Activated naive CD4-positive, alpha-beta T cell treated with anti-CD3 and anti-CD28 coated beads for 36 hours (primary cell): ENCODE measurements at regions not wholly inside any gene's neighbourhood (a gene's known extent, or its start where the extent isn't known, plus 50 kb on each side); places are given as distances from the start of the nearest gene placed in this dataset.

ENCODE experiments used
- CTCF ChIA-PET: fragments of 350-600 bp; sonication (Branson Sonifier 250); formaldehyde crosslinking; loops from one replicate; lab custom pipeline; 2021; ENCODE audit warnings: antibody characterized with exemption; lab: Charles Lee
- DNase-seq: peaks from one replicate; pipeline ENCODE4 v3.0.0-alpha.2; 2020
- H3K27ac Mint-ChIP-seq: one replicate; pipeline ENCODE4 v1.8.0; 2021; ENCODE audit warnings: mild to moderate bottlenecking, mixed read lengths
- H3K27me3 Mint-ChIP-seq: one replicate; pipeline ENCODE4 v1.8.0; 2021; ENCODE audit warnings: low read depth, mixed read lengths
- H3K36me3 Mint-ChIP-seq: one replicate; pipeline ENCODE4 v1.8.0; 2021; ENCODE audit warnings: low read depth, mixed read lengths
- H3K4me1 Mint-ChIP-seq: one replicate; pipeline ENCODE4 v1.8.0; 2021; ENCODE audit warnings: low read depth, mixed read lengths
- H3K4me3 Mint-ChIP-seq: one replicate; pipeline ENCODE4 v1.8.0; 2021; ENCODE audit warnings: mild to moderate bottlenecking, moderate library complexity, mixed read lengths
- H3K9me3 Mint-ChIP-seq: one replicate; pipeline ENCODE4 v1.8.0; 2021; ENCODE audit warnings: mixed read lengths
- intact Hi-C: fragments of 100-400 bp; cut with micrococcal nuclease; formaldehyde crosslinking; loops from one replicate; pipeline ENCODE4 v1.15.1; 2023

GRCh38 chr5:93850311-93850710 lies 108.9 kb upstream of the POU5F2 start:
- peaks cover 4% of the 10 kb centered on the region for H3K9me3 Mint-ChIP-seq
- DNase-seq, result no peak
- CTCF ChIA-PET, result interaction anchor here (0.7 kb wide), 1 partner anchor 21 kb away, joined by 3 read pairs; no protein-coding TSS in a partner anchor

DNA sequence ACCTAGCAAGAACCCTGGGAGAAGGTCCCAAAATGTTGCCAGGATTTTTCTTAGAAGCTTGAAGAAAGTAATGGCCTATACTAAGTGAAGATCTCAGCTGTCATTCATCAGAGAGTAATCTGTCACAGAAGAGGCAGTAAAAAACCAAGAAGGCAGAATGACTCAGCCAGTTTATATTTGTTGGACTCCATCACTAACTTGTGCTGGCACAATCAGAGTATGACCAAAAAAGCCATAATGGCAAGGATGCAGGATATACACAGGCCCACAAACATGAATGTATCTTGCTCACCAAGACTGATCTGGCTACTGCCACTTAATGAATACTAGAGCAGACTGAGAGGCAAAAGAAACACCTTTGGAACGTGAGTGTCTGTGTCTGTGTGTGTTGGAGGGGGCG lies 104.0 kb upstream of the POU5F2 start:
- no peaks in the 10 kb centered on the region for H3K4me1 Mint-ChIP-seq
- intact Hi-C loops, result no loop called here
- H3K27me3 Mint-ChIP-seq, result no peaks in the 10 kb centered on the region
- H3K9me3 Mint-ChIP-seq, result peaks cover 10% of the 10 kb centered on the region
- DNase-seq, result no peak
- CTCF ChIA-PET, result interaction anchor here (0.6 kb wide), 1 partner anchor 50 kb away, joined by 3 read pairs; no protein-coding TSS in a partner anchor
- peaks cover 46% of the 10 kb centered on the region for H3K36me3 Mint-ChIP-seq
- H3K27ac Mint-ChIP-seq, result no peak overlapping the region
- H3K4me3 Mint-ChIP-seq, result no peak overlapping the region

More at GRCh38 chr5:93850311-93850710, 108.9 kb upstream of the POU5F2 start:
- Mint-ChIP-seq H3K4me3 (no peak overlapping the region), H3K4me1 (no peaks in the 10 kb centered on the region), H3K36me3 (peaks cover 15% of the 10 kb centered on the region), H3K27me3 (no peaks in the 10 kb centered on the region), H3K27ac (no peak overlapping the region)
- intact Hi-C loops, result no loop called here

- intact Hi-C loops, result no loop called here
- CTCF ChIA-PET, result interaction anchor here (0.6 kb wide), 1 partner anchor 403 kb away, joined by 6 read pairs; no protein-coding TSS in a partner anchor
- H3K4me3 Mint-ChIP-seq, result no peak overlapping the region
Measured at GRCh38 chr5:93831449-93831848, 90.0 kb upstream of the POU5F2 start.

DNA sequence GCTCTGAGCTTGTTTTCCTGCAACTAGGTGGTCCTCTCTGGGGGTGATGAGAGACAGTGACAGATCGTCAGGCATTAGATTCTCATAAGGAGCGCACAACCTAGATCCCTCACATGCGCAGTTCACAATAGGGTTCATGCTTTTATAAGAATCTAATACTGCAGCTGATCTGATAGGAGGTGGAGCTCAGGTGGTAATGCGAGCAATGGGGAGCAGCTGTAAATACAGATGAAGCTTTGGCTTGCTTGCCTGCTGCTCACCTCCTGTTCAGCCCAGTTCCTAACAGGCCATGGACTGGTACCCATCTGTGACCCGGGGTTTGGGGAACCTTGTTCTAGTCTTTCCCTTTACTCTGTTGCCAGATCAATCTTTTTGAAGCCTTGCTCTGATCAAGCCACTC lies 89.5 kb upstream of the POU5F2 start:
- DNase-seq, result no peak
- intact Hi-C loops, result no loop called here
- H3K27me3 Mint-ChIP-seq, result no peaks in the 10 kb centered on the region
- CTCF ChIA-PET, result no interaction called here
- H3K4me3 Mint-ChIP-seq, result no peak overlapping the region
- peaks cover 28% of the 10 kb centered on the region for H3K36me3 Mint-ChIP-seq
- H3K27ac Mint-ChIP-seq, result no peak overlapping the region
- peaks cover 10% of the 10 kb centered on the region for H3K9me3 Mint-ChIP-seq
- H3K4me1 Mint-ChIP-seq, result no peaks in the 10 kb centered on the region

More at GRCh38 chr5:93831449-93831848, 90.0 kb upstream of the POU5F2 start:
- H3K27ac Mint-ChIP-seq, result no peak overlapping the region
- DNase-seq, result no peak
- H3K9me3 Mint-ChIP-seq, result peaks cover 10% of the 10 kb centered on the region
- H3K27me3 Mint-ChIP-seq, result no peaks in the 10 kb centered on the region
- H3K4me1 Mint-ChIP-seq, result no peaks in the 10 kb centered on the region
- peaks cover 28% of the 10 kb centered on the region for H3K36me3 Mint-ChIP-seq

- peaks cover 36% of the 10 kb centered on the region for H3K36me3 Mint-ChIP-seq
- DNase-seq, result no peak
- peaks cover 12% of the 10 kb centered on the region for H3K9me3 Mint-ChIP-seq
- no peak overlapping the region for H3K27ac Mint-ChIP-seq
- CTCF ChIA-PET, result no interaction called here
- intact Hi-C loops, result no loop called here
- H3K27me3 Mint-ChIP-seq, result no peaks in the 10 kb centered on the region
- H3K4me3 Mint-ChIP-seq, result no peak overlapping the region
- H3K4me1 Mint-ChIP-seq, result no peaks in the 10 kb centered on the region
Measured at GRCh38 chr5:93829346-93829745, 87.9 kb upstream of the POU5F2 start.

DNA sequence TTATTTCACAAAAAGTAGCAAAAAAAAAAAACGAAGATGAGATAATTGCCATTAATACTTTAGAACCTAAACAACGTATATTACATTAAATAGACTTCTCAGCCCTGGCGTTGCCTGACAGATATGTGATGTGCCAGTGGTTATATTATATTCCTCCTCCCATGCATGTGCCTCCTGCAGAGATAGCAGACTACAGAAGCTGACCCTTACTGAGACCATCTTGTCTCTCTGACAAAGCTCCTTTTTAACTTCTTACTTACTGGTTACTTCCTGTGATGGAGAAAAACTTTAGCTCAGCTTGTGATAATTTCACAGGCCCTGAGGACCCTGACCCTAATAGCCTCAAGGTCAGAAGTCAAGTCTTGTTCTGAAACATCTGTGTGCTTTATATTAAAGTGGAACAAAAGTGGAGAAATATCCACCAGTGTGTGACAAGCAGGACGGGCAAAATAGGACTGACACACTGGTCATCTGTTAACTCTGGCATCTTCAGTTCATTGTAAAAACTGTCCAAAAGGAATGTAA lies 80.6 kb upstream of the POU5F2 start:
- peaks cover 26% of the 10 kb centered on the region for H3K36me3 Mint-ChIP-seq
- H3K4me1 Mint-ChIP-seq, result no peaks in the 10 kb centered on the region
- peaks cover 4% of the 10 kb centered on the region for H3K9me3 Mint-ChIP-seq
- no peak overlapping the region for H3K4me3 Mint-ChIP-seq
- H3K27ac Mint-ChIP-seq, result no peak overlapping the region
- no peak for DNase-seq
- H3K27me3 Mint-ChIP-seq, result no peaks in the 10 kb centered on the region
- CTCF ChIA-PET, result no interaction called here
- intact Hi-C loops, result no loop called here

GRCh38 chr5:93819668-93820067 lies 78.3 kb upstream of the POU5F2 start:
- no peaks in the 10 kb centered on the region for H3K4me1 Mint-ChIP-seq
- no peak for DNase-seq
- CTCF ChIA-PET, result no interaction called here
- H3K36me3 Mint-ChIP-seq, result peaks cover 24% of the 10 kb centered on the region
- no peak overlapping the region for H3K27ac Mint-ChIP-seq
- intact Hi-C loops, result no loop called here
- no peak overlapping the region for H3K4me3 Mint-ChIP-seq
- H3K27me3 Mint-ChIP-seq, result no peaks in the 10 kb centered on the region
- H3K9me3 Mint-ChIP-seq, result peaks cover 2% of the 10 kb centered on the region

DNA sequence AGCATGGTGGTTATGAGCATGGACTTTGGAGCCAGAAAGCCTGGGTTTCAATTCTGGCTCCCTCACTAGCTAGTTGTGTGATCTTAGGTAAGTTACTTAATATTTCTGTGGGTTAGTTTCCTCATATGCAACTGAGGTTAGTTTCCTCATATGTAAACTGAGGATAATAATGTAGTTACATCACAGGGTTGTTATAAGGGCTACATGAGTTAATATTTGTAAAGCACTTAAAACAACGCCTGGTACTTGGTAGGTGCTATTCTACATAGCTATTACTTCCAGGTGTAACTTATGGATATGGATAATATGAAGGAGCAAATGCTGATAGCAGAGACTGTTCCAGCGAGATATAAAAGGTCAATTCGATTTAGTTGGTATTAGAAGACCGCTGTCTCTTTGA lies 69.4 kb upstream of the POU5F2 start:
- no peaks in the 10 kb centered on the region for H3K9me3 Mint-ChIP-seq
- DNase-seq, result no peak
- peaks cover 6% of the 10 kb centered on the region for H3K36me3 Mint-ChIP-seq
- no peaks in the 10 kb centered on the region for H3K27me3 Mint-ChIP-seq
- CTCF ChIA-PET, result no interaction called here
- intact Hi-C loops, result no loop called here
- H3K4me1 Mint-ChIP-seq, result no peaks in the 10 kb centered on the region
- H3K4me3 Mint-ChIP-seq, result no peak overlapping the region
- H3K27ac Mint-ChIP-seq, result no peak overlapping the region

DNA sequence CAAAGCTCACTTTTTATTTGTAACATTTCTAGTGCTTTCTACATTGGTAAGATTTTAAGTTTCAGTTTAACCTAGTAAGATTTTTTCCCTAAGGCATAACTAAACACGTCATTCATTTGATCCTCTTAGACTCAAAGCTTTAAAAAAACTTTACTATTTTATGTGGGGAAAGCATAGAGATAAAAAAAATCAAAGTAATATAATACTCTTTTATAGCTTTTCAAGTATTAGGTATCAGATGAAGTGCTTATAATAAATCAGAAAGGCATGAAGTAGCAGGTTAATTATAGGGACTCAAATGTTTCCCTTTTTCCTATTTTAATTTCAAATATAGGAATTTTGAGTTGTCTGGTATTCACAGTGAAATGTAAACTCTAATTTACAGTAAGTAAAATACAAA lies 68.0 kb upstream of the POU5F2 start:
- H3K36me3 Mint-ChIP-seq, result no peaks in the 10 kb centered on the region

GRCh38 chr5:93807846-93808245 lies 66.4 kb upstream of the POU5F2 start:
- H3K9me3 Mint-ChIP-seq, result no peaks in the 10 kb centered on the region
- H3K4me1 Mint-ChIP-seq, result no peaks in the 10 kb centered on the region
- H3K27me3 Mint-ChIP-seq, result no peaks in the 10 kb centered on the region
- H3K36me3 Mint-ChIP-seq, result no peaks in the 10 kb centered on the region
- no peak overlapping the region for H3K4me3 Mint-ChIP-seq
- CTCF ChIA-PET, result interaction anchor here (1.1 to 1.6 kb wide), 2 partner anchors 200 to 231 kb away, joined by 3 to 6 read pairs; no protein-coding TSS in a partner anchor
- no peak overlapping the region for H3K27ac Mint-ChIP-seq
- intact Hi-C loops, result loop anchor here (10.0 kb wide), 2 partner anchors 1047 to 1883 kb away; no protein-coding TSS in a partner anchor
- no peak for DNase-seq

More for the DNA sequence above, 68.0 kb upstream of the POU5F2 start:
- no peak for DNase-seq
- CTCF ChIA-PET, result interaction anchor here (0.9 to 1.3 kb wide), 2 partner anchors 9 to 928 kb away, joined by 4 to 6 read pairs; no protein-coding TSS in a partner anchor
- no peaks in the 10 kb centered on the region for H3K9me3 Mint-ChIP-seq
- no peaks in the 10 kb centered on the region for H3K4me1 Mint-ChIP-seq
- intact Hi-C loops, result loop anchor here (10.0 kb wide), 2 partner anchors 1045 to 1885 kb away; no protein-coding TSS in a partner anchor
- no peak overlapping the region for H3K27ac Mint-ChIP-seq
- no peak overlapping the region for H3K4me3 Mint-ChIP-seq
- H3K27me3 Mint-ChIP-seq, result no peaks in the 10 kb centered on the region

DNA sequence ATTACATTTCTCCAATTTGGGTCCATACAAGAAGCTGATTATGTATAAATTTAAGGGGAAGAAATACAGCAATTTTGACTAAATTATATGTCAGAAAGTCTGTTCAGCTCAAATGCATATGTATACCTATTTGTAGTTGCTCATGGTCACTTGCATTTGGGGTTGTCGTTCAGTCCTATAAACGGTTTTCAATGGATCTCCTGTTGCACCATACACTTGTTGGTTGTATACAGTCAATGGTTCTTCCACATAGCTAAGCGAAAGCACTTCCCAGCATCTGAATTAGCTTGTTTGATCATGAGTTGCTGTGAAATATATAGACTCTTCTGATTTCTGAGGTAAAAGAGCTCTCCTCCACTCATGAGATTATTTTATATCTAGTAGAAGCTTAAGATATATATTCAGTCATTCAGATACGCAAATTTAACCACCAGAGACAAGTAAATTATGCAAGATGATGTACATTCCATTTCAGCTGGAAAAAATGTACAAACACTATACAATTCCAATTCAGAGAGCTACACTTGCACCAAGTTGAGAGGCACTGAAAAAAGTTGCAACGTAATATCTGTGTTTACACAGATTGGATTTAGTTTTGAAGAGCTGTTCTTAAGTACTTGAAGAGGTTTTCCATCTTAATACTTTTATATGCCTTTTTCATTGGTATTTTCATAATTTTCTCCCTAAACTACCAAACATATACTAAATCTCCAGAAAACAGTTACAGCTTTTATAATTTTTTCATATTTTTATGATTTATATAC lies 64.4 kb upstream of the POU5F2 start:
- no peak overlapping the region for H3K4me3 Mint-ChIP-seq
- CTCF ChIA-PET, result interaction anchor here (1.1 to 1.9 kb wide), 2 partner anchors 26 to 185 kb away, joined by 3 to 6 read pairs; no protein-coding TSS in a partner anchor
- H3K36me3 Mint-ChIP-seq, result no peaks in the 10 kb centered on the region
- no peaks in the 10 kb centered on the region for H3K27me3 Mint-ChIP-seq
- H3K27ac Mint-ChIP-seq, result no peak overlapping the region
- no peaks in the 10 kb centered on the region for H3K9me3 Mint-ChIP-seq
- DNase-seq, result no peak
- H3K4me1 Mint-ChIP-seq, result peaks cover 2% of the 10 kb centered on the region
- intact Hi-C loops, result loop anchor here (10.0 kb wide), 2 partner anchors 1049 to 1881 kb away; no protein-coding TSS in a partner anchor

GRCh38 chr5:93800988-93801811 lies 59.8 kb upstream of the POU5F2 start:
- no peaks in the 10 kb centered on the region for H3K9me3 Mint-ChIP-seq
- peaks cover 2% of the 10 kb centered on the region for H3K4me1 Mint-ChIP-seq
- no peak overlapping the region for H3K27ac Mint-ChIP-seq
- H3K4me3 Mint-ChIP-seq, result no peak overlapping the region
- CTCF ChIA-PET, result interaction anchor here (0.5 to 2.2 kb wide), 24 partner anchors 8 to 241 kb away, joined by 3 to 16 read pairs (median 4); partner anchors contain the start of genes NR2F1 and NR2F1-AS1
- H3K27me3 Mint-ChIP-seq, result no peaks in the 10 kb centered on the region
- peak; percentile 34 for DNase-seq
- H3K36me3 Mint-ChIP-seq, result no peaks in the 10 kb centered on the region
- intact Hi-C loops, result loop anchor here (1.0 to 10.0 kb wide), 7 partner anchors 106 to 1876 kb away; partner anchors contain the start of gene NR2F1-AS1
